ENCODE measurements at regions not wholly inside any gene's neighbourhood (a gene's known extent, or its start where the extent isn't known, plus 50 kb on each side); places are given as distances from the start of the nearest gene placed in this dataset.

- TF ChIP-seq FOXP2 (optimal IDR thresholded peaks at IDR 0.05; ENCODE audit: borderline replicate concordance, extremely low read depth, extremely low read length, insufficient read depth) (no peak), TAF1 (IDR thresholded peaks at IDR 0.05; ENCODE audit: borderline replicate concordance, insufficient read depth, low read length) (no peak), REST (IDR thresholded peaks at IDR 0.05; ENCODE audit: insufficient read depth in 1 of 2, low read depth in 2 of 2, low read length in 2 of 2) (no peak), POLR2AphosphoS5 (IDR thresholded peaks at IDR 0.05; ENCODE audit: low read depth, low read length) (no peak), SIN3A (IDR thresholded peaks at IDR 0.05; ENCODE audit: borderline replicate concordance, insufficient read depth, low read length) (no peak)
Measured at GRCh38 chr16:6558126-6558525, 774.5 kb upstream of the RBFOX1 start.

GRCh38 chr16:6557353-6558023 lies 775.2 kb upstream of the RBFOX1 start:
- TF ChIP-seq FOXP2 (optimal IDR thresholded peaks at IDR 0.05; ENCODE audit: borderline replicate concordance, extremely low read depth, extremely low read length, insufficient read depth) = no peak
- TF ChIP-seq POLR2AphosphoS5 (IDR thresholded peaks at IDR 0.05; ENCODE audit: low read depth, low read length) = no peak
- no peak for TF ChIP-seq TAF1 (IDR thresholded peaks at IDR 0.05; ENCODE audit: borderline replicate concordance, insufficient read depth, low read length)
- TF ChIP-seq SIN3A (IDR thresholded peaks at IDR 0.05; ENCODE audit: borderline replicate concordance, insufficient read depth, low read length) = no peak
- no peak for TF ChIP-seq REST (IDR thresholded peaks at IDR 0.05; ENCODE audit: insufficient read depth in 1 of 2, low read depth in 2 of 2, low read length in 2 of 2)

GRCh38 chr16:6549415-6549814 lies 783.2 kb upstream of the RBFOX1 start:
- no peak for TF ChIP-seq POLR2AphosphoS5 (IDR thresholded peaks at IDR 0.05; ENCODE audit: low read depth, low read length)

- TF ChIP-seq REST (IDR thresholded peaks at IDR 0.05; ENCODE audit: insufficient read depth in 1 of 2, low read depth in 2 of 2, low read length in 2 of 2) (no peak), TAF1 (IDR thresholded peaks at IDR 0.05; ENCODE audit: borderline replicate concordance, insufficient read depth, low read length) (no peak), SIN3A (IDR thresholded peaks at IDR 0.05; ENCODE audit: borderline replicate concordance, insufficient read depth, low read length) (no peak), POLR2AphosphoS5 (IDR thresholded peaks at IDR 0.05; ENCODE audit: low read depth, low read length) (no peak), FOXP2 (optimal IDR thresholded peaks at IDR 0.05; ENCODE audit: borderline replicate concordance, extremely low read depth, extremely low read length, insufficient read depth) (no peak)
Measured at GRCh38 chr16:6548507-6548906, 784.1 kb upstream of the RBFOX1 start.

GRCh38 chr16:6547131-6547530 lies 785.5 kb upstream of the RBFOX1 start:
- TF ChIP-seq FOXP2 (optimal IDR thresholded peaks at IDR 0.05; ENCODE audit: borderline replicate concordance, extremely low read depth, extremely low read length, insufficient read depth) (no peak), REST (IDR thresholded peaks at IDR 0.05; ENCODE audit: insufficient read depth in 1 of 2, low read depth in 2 of 2, low read length in 2 of 2) (no peak), TAF1 (IDR thresholded peaks at IDR 0.05; ENCODE audit: borderline replicate concordance, insufficient read depth, low read length) (no peak)
